Fibroblast of pulmonary artery (primary cell): ENCODE measurements at regions not wholly inside any gene's neighbourhood (a gene's known extent, or its start where the extent isn't known, plus 50 kb on each side); places are given as distances from the start of the nearest gene placed in this dataset.

Source experiments
- DNase-seq: peaks from one replicate; pipeline ENCODE4 v3.0.0-alpha.2; 2010; ENCODE audit warnings: low read depth
- H3K4me3 ChIP-seq: replicated peaks from 2 replicates; pipeline ENCODE4 v1.5.1; 2011; ENCODE audit warnings: low read depth, mild to moderate bottlenecking, control low read depth, low read length, moderate library complexity
- TF ChIP-seq, protein P1 (sequence below): IDR thresholded peaks from 2 replicates; pipeline ENCODE4 v1.5.1; 2011; ENCODE audit warnings: mild to moderate bottlenecking, control low read depth, low read length, inconsistent platforms; ENCODE audit errors: missing control alignments

DNA sequence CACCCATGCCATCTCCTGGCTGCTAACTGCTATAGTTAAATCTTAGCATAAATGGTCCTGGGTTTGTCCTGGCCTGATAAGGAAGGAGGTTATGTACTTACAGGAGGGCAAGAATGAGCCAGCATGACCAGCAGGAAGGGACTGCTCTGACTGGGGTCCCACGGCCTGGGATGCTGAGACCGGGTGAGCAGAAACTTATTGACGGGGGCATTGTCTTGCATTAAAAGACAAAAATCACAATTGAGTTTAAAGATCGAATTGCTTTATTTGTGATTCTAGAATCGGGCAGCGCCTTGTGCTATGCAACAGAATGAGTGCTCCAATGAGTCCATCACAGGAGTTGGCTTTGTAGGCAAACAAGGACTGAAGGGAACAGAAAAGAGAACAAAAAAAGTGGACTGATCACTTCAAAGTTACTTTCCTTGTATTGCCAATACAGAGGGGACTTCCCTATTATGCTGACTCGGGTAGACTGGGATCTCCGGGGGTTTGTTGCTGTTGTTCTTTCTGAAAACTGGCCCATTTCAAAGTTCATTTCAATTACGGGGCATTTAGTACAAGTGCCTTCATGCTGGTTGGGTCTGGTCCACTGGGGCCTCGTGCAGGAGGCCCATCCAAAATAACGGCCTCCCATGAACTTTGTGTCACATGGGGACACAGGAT, 87.1 kb upstream of the SLC66A3 start:
- TF ChIP-seq, protein P1, sequence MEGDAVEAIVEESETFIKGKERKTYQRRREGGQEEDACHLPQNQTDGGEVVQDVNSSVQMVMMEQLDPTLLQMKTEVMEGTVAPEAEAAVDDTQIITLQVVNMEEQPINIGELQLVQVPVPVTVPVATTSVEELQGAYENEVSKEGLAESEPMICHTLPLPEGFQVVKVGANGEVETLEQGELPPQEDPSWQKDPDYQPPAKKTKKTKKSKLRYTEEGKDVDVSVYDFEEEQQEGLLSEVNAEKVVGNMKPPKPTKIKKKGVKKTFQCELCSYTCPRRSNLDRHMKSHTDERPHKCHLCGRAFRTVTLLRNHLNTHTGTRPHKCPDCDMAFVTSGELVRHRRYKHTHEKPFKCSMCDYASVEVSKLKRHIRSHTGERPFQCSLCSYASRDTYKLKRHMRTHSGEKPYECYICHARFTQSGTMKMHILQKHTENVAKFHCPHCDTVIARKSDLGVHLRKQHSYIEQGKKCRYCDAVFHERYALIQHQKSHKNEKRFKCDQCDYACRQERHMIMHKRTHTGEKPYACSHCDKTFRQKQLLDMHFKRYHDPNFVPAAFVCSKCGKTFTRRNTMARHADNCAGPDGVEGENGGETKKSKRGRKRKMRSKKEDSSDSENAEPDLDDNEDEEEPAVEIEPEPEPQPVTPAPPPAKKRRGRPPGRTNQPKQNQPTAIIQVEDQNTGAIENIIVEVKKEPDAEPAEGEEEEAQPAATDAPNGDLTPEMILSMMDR = no peak
- H3K4me3 ChIP-seq = no peak overlapping the region
- no peak for DNase-seq

GRCh38 chr2:11068856-11069526, 86.3 kb upstream of the SLC66A3 start:
- H3K4me3 ChIP-seq = no peak overlapping the region
- DNase-seq = no peak
- TF ChIP-seq, protein P1 = no peak

DNA sequence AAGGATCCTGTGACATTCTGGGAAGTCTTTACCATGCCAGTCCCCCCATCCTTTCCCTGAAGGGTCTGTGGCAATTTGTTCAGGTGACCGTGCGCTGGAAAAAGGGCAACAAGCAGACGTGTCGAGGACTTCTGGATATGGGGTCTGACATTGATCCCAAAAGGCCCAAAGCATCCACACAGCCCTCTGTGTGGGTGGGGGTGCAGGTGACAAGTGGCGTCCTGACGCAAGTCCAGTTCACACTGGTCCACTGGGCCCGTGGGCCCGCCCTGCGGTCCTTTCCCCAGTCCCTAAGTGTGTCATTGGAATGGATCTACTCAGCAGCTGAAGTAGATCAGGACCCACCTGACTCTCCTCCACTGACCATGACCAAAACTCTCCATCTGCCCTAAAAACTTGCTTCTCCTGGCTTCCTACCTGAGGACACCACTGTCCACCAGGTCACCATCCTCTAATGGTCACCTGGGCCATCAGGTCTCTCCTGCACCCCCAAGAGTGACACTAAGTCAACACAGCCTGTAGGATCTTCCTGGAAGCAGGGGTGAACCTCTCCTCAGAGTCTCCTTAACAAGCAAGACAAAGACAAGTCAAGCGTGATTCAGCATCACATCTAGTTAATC, 85.6 kb upstream of the SLC66A3 start:
- DNase-seq = no peak
- no peak overlapping the region for H3K4me3 ChIP-seq
- TF ChIP-seq, protein P1 = no peak

- TF ChIP-seq, protein P1 = no peak
- peak; percentile 22 for DNase-seq
- H3K4me3 ChIP-seq = no peak overlapping the region
Measured at GRCh38 chr2:11071211-11071610, 84.1 kb upstream of the SLC66A3 start.

DNA sequence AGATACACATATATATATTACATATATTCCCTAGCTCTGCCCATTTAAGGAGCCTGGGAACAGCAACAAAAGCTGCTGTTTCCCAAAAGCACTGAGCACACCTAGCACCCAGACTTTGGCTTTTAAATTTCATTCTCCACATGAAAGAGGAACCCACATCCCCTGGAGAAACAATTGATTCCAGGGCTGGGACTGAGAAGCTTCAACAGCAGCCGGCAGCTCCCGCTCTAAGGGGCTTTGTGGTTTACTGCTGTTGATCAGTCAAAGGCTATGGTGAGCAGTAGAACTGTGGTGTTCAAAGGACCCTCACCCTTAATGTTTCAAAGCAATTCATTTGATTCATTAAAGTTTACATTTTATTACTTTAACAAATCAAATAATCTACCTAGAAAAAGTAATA, 83.3 kb upstream of the SLC66A3 start:
- TF ChIP-seq, protein P1 = no peak
- no peak for DNase-seq
- H3K4me3 ChIP-seq = no peak overlapping the region

GRCh38 chr2:11072550-11072949, 82.7 kb upstream of the SLC66A3 start:
- H3K4me3 ChIP-seq = no peak overlapping the region
- DNase-seq = no peak
- TF ChIP-seq, protein P1 = no peak

DNA sequence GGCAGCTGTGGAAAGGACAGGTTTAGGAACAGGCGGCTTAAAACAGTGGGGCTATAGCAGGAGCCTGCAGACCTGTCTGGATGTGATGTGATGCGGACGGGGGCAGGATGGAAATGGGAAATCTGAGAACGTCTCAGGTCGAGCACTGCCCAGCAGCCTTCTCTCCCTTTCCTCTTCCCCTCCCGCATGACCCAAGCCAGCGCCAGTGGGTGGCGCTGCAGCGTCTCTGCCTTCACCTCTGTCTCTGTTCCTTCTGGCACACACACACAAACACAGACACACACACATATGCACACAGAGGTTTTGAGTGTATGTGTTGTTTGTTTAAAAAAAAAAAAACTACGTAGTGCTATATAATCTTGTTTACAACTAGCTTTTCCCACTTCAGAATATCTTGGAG, 82.0 kb upstream of the SLC66A3 start:
- TF ChIP-seq, protein P1 = peak; percentile 50
- DNase-seq = peak; percentile 48
- H3K4me3 ChIP-seq = no peak overlapping the region
